Keratinocyte (primary cell): ENCODE measurements at regions not wholly inside any gene's neighbourhood (a gene's known extent, or its start where the extent isn't known, plus 50 kb on each side); places are given as distances from the start of the nearest gene placed in this dataset.

ENCODE experiments used
- EZH2 ChIP-seq: IDR thresholded peaks from one replicate; pipeline ENCODE4 v1.6.1; 2012; ENCODE audit warnings: inconsistent platforms, mild to moderate bottlenecking, low read length, moderate library complexity
- TF ChIP-seq, protein P1 (sequence below), 3 experiments: IDR thresholded peaks in 1 of 3; conservative IDR thresholded peaks in 1 of 3; optimal IDR thresholded peaks in 1 of 3; 2 replicates in 2 of 3; 3 replicates in 1 of 3; pipeline versions ENCODE3 to v1.5.1; 2011; ENCODE audit warnings: low read length in 3 of 3, mild to moderate bottlenecking in 3 of 3, moderate library complexity in 2 of 3, control low read depth in 1 of 3, inconsistent platforms in 1 of 3; ENCODE audit not compliant: insufficient read depth in 2 of 3; ENCODE audit errors: extremely low read depth in 1 of 3

DNA sequence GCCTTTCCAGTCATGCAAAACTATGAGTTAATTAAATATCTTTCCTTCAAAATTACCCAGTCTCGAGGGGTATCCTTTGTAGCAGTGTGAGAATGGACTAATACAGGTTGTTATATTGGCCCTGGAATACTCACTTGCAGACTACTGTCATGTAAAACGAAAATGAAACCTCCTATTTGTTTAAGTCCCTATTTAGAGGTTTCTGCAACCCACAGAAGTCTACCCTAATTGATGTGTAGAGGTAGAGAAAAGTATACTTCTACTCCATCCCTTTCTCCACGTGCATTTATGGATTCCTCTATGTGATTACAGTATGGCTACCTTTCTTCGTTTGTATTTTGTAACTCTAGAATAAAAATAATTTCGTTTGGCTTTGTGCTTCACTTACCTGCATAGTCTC is 371.1 kb downstream of the FSCB start:
- TF ChIP-seq, protein P1, sequence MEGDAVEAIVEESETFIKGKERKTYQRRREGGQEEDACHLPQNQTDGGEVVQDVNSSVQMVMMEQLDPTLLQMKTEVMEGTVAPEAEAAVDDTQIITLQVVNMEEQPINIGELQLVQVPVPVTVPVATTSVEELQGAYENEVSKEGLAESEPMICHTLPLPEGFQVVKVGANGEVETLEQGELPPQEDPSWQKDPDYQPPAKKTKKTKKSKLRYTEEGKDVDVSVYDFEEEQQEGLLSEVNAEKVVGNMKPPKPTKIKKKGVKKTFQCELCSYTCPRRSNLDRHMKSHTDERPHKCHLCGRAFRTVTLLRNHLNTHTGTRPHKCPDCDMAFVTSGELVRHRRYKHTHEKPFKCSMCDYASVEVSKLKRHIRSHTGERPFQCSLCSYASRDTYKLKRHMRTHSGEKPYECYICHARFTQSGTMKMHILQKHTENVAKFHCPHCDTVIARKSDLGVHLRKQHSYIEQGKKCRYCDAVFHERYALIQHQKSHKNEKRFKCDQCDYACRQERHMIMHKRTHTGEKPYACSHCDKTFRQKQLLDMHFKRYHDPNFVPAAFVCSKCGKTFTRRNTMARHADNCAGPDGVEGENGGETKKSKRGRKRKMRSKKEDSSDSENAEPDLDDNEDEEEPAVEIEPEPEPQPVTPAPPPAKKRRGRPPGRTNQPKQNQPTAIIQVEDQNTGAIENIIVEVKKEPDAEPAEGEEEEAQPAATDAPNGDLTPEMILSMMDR (optimal IDR thresholded peaks at IDR 0.05 in 1 of 3, IDR thresholded peaks at IDR 0.05 in 1 of 3, conservative IDR thresholded peaks at IDR 0.05 in 1 of 3; ENCODE audit: extremely low read depth in 1 of 3, insufficient read depth in 2 of 3, low read length in 3 of 3), result no peak
- no peak for TF ChIP-seq EZH2
